GM18507 (cell line): ENCODE measurements at regions not wholly inside any gene's neighbourhood (a gene's known extent, or its start where the extent isn't known, plus 50 kb on each side); places are given as distances from the start of the nearest gene placed in this dataset.
"Not testable (repeated sequence)": the region's sequence is repeated elsewhere in the genome, so short reads cannot be mapped to it uniquely, and the experiment has no call there.

Experiments
- DNase-seq: peaks from one replicate; pipeline ENCODE4 v3.0.0; 2011; ENCODE audit warnings: low read depth; ENCODE audit not compliant: insufficient read length; ENCODE audit errors: extremely low spot score
- FAIRE-seq: peaks from 2 replicates; lab custom pipeline; 2011; peaks lifted over from hg19 to GRCh38; lab: Jason Lieb, UNC

- not testable (repeated sequence) for FAIRE-seq, DNase-seq
These were observed 224.9 kb upstream of the FANCL start for GRCh38 chr2:58466021-58466420.

GRCh38 chr2:58460670-58461069 is 219.5 kb upstream of the FANCL start:
- DNase-seq (no peak), FAIRE-seq (no peak)

GRCh38 chr2:58449286-58450010 is 208.3 kb upstream of the FANCL start:
- DNase-seq: no peak

DNA sequence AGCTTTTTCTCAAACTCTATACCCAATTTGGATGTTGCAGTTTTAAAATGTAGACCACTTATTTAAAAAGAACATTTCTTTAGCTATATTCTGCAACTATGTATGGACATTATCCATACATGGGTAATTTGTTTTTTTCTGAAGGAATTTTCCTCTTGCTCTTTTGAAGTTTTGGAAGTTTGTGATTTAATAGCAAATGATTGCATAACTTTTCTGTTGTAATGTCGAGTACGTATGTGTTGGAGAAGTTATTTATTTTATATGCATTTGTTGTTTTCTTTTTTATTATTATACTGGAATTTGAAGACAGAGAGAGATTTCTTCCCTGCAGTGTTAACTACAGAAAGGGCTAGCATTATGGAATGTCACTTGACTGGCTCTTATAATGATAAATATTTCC is 207.7 kb upstream of the FANCL start:
- DNase-seq: no peak
- no peak for FAIRE-seq

More at GRCh38 chr2:58449286-58450010, 208.3 kb upstream of the FANCL start:
- FAIRE-seq: no peak

DNA sequence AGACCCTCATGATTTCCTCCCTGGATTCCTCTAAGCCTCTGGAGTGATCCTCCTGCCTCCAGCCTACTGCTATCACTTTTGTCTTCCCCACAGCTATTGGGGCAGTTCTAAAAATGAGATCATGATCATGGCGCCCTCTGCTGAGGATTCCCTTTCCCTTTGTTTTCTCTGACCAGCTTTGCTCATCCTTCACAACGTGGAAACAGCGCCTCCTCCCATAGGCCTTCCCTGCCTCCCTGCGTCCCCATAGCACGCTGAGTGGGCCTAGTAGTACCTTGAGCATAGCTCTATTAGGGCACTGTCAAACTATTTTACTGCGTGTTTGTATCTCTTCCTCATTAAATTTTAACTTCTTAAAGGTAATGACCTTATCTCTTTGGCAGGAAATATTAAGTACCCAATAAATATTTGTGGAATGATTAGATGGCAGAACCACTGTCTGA is 207.0 kb upstream of the FANCL start:
- FAIRE-seq (peak; percentile 70), DNase-seq (no peak)

- no peak for FAIRE-seq
- DNase-seq: no peak
These were observed 206.5 kb upstream of the FANCL start for GRCh38 chr2:58447586-58447985.

GRCh38 chr2:58441643-58442042 is 200.5 kb upstream of the FANCL start:
- no peak for FAIRE-seq
- DNase-seq: no peak

GRCh38 chr2:58436872-58437271 is 195.7 kb upstream of the FANCL start:
- FAIRE-seq (no peak), DNase-seq (no peak)

DNA sequence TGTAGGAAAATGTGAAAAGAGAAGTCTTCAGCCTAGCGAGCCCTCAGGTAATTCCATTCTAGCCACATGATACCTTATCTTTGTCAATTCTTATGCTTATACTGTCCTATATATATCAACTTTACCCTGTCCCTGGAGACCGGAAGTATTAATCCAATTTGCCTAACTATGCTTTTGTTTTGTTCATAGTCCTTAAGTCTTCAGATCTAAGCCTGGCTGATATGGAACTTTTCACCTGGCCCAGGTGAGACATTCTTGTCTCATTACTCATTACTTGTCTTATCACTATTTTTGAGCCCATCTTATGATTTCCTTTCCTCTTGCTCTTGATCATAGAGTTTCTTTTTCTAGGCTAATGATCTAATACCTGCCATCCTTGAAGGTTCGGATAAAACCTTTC is 194.1 kb upstream of the FANCL start:
- DNase-seq (no peak), FAIRE-seq (no peak)

- FAIRE-seq: no peak
These were observed 193.6 kb upstream of the FANCL start for GRCh38 chr2:58434692-58435091.

DNA sequence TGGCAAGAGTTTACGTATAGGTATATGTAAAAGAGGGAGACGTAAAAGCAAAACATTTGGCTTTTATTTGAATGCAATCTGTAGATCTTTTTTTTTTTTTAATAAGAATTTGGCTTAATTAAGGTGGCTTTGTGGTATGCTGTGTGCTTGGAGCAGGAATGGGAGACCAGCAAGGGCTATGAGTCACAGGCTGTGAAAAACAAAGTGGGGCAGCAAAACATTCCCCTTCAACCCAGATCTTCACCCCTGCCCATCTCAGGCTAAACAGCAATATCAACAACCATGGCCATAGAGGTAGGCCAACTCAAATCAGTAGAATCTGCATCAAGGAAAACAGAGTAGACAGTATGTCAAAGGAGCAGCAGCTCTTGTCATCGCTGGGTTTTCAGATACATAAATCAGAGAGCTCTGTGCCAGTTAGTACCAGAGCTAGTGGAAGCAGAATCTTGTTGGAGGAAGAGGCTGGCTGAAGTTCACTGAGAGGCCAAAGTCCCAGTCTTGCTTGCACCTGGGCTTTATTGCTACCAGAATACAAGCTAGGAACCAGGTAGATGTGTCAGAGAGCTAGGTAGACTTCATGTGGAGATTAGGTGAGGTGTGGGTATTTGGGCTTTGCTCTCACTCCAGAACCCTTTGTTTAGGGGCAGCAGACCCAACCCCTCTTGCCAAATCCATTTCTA is 191.5 kb upstream of the FANCL start:
- DNase-seq: no peak

More at GRCh38 chr2:58434692-58435091, 193.6 kb upstream of the FANCL start:
- no peak for DNase-seq

DNA sequence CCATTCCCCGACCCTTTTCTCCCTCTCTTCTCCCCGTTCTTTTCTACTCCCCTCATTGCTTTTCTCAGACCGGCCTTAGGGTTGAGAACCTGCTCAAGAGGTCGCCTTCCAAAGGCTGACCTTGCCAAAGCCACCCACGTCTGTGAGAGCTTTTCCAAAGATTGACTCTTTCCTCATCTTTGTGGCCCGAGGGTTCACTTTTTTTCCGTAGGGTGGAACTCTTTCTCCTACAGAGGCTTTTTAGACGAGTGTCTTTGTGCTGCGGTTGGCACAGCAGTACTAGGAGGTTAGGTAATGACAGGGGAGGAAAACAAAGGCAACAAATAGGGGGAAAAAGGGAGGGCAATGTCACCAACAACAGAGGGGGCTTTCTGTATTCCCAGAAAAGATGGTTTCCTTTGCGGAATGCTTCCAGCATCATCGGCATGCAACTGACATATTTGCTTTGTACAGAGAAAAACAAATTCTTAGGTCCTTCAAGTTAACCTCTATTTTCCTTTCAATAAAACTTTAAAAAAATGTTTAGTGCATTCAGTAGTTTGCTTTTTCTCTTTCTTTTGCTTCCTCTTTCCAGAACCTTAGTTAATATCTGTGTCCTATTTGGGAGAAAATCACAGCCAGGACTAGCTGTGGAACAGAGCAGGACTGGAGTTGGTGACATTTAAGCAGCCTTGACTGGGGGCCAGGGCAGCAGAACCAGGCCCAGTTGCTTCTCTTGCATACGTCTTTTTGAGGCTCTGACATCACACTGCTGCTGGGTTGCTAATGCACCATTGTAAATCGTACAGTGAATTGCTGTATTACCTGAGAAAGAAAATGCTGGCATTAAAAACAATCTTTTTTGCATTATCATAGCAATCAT is 188.1 kb upstream of the FANCL start:
- FAIRE-seq (no peak), DNase-seq (no peak)

More for the DNA sequence above, 191.5 kb upstream of the FANCL start:
- no peak for FAIRE-seq

DNA sequence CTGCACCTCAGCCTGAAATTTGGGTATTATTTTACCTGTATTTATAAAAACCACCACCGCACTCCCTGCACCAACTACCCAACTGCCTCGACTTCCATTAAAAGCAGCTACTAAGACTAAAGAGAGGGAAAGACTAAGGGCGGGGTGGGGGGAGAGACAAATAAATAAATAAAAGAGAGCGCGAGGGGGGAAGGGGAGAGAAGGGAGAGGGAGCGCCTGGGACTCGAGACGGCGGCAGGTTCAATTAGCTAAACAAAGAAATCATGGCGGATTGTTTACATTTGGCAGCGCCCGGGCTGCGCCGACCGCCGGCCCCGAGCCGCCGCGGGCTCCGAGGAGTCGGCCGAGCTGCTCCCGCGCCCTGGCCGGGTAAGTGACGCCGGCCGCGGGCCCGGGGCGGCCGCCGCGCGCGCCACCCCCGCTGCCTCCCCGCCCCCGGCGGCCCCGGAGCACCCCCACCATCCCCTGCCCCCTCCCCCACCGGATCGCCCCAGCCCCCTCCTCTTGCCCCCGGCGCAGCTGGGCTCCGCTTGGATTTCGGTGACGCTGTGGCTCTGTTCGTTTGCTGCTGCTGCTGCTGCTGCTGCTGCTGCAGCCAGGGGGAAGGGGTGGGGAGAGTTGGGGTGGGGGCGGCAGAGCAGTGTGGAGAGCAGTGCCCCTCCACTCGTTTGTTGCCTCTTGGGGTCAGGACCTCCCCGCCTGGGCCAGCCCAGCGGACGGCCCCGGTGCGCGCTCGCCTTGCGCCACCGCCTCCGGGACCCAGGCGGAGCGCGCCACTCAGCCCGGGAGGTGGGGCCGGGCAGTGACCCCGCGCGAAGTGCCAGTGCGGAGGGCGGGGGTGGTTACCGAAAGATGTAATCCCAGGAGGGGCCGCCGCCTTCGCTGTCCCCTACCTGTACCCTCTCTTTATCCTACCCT is 187.2 kb upstream of the FANCL start:
- DNase-seq (no peak), FAIRE-seq (no peak)

- DNase-seq (no peak), FAIRE-seq (no peak)
These were observed 186.5 kb upstream of the FANCL start for GRCh38 chr2:58427572-58428095.

DNA sequence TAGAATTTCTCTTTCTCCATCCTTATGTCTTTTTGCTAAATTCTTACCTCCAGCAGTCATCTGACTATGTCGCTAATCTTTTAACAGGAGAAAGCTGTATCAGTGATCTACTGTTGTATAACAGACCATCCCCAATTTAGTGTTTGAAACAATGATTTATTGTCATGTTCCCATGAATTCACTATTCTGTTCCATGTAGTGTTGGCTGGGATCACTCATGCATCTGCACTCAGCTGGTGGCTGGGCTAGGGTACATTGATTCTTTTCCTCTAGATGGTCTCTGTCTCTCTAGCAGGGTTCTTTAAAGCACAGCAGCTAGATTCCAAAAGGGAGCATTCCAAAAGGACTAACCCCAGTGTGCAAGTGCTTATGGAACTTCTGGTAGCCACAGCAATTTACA is 184.2 kb upstream of the FANCL start:
- DNase-seq (no peak), FAIRE-seq (no peak)

GRCh38 chr2:58419983-58420382 is 178.9 kb upstream of the FANCL start:
- no peak for FAIRE-seq
- DNase-seq: no peak

DNA sequence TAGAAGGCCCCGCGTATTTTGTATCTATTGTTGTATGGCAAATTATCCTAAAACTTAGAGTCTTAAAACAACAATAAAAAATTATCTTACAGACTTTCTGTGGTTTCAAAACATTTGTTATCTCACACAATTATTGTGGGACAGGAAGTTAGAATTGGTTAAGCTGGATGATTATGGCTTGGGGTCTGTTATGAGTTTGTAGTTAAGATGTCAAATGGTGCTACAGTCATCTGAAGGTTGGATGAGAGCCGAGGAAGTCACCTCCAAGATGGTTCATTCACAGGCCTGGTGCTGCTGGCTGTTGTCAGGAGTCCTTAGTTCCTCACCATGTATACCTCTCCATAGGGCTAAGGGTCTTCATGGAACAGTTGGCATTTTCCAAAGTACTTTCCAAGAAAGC is 175.6 kb upstream of the FANCL start:
- DNase-seq: no peak
- no peak for FAIRE-seq

DNA sequence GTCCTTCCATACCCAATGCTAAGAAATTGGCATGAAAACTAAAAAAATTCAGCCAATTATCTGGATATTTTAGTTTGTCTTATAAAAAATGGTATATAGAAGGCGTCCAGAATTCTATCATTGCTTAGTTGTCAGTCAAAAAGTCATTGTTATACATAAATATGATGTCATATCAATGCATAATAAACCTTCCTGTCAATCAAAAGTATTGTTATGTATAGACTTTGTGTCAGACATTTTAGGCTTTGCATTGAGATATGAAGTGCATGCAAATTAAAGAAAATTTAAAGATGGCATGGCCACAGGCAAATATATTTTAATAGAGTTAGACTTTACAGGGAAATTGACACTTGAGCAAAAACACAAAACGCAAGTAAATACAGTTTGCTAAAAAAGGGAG is 173.4 kb upstream of the FANCL start:
- no peak for FAIRE-seq
- no peak for DNase-seq

- DNase-seq: no peak
- no peak for FAIRE-seq
These were observed 169.4 kb upstream of the FANCL start for GRCh38 chr2:58410549-58410948.
